ENCODE measurements at regions not wholly inside any gene's neighbourhood (a gene's known extent, or its start where the extent isn't known, plus 50 kb on each side); places are given as distances from the start of the nearest gene placed in this dataset.

- TF ChIP-seq, protein P1, sequence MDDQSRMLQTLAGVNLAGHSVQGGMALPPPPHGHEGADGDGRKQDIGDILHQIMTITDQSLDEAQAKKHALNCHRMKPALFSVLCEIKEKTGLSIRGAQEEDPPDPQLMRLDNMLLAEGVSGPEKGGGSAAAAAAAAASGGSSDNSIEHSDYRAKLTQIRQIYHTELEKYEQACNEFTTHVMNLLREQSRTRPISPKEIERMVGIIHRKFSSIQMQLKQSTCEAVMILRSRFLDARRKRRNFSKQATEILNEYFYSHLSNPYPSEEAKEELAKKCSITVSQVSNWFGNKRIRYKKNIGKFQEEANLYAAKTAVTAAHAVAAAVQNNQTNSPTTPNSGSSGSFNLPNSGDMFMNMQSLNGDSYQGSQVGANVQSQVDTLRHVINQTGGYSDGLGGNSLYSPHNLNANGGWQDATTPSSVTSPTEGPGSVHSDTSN (IDR thresholded peaks at IDR 0.05; ENCODE audit: insufficient replicate concordance, low read depth, low read length): no peak
- TF ChIP-seq PML (IDR thresholded peaks at IDR 0.05; ENCODE audit: low read length): no peak
- TF ChIP-seq ZNF274 (IDR thresholded peaks at IDR 0.05; ENCODE audit: insufficient read depth, insufficient read length): no peak
These were observed 223.2 kb downstream of the PMAIP1 start (continued) for GRCh38 chr18:60123031-60123430.

- no peaks in the 10 kb centered on the region for H3K79me2 ChIP-seq (ENCODE audit: control insufficient read depth, insufficient read depth, low read length)
- no TSS peak for BruUV-seq (replicated peaks)
- SMC1A ChIA-PET (ENCODE audit: uncharacterized antibody, unreplicated experiment): interaction anchor here (0.6 kb wide), 1 partner anchor 115 kb away, joined by 3 read pairs; no protein-coding TSS in a partner anchor
- H3K27me3 ChIP-seq (replicated peaks in 1 of 2; ENCODE audit: control insufficient read depth in 2 of 2, insufficient read depth in 2 of 2, low read length in 1 of 2): no peaks in the 10 kb centered on the region
- no peaks in the 10 kb centered on the region for H4K20me1 ChIP-seq (ENCODE audit: control insufficient read depth, insufficient read depth)
- RAD21 ChIA-PET (ENCODE audit: unreplicated experiment): no interaction called here
- no peak for ATAC-seq
- FAIRE-seq: no peak
- no peak overlapping the region for H3K9ac ChIP-seq (ENCODE audit: control insufficient read depth, insufficient read depth, low read length)
- in situ Hi-C loops (cut with MboI): no loop called here
- DNase-seq (ENCODE audit: low read depth, low spot score): no peak
- H3K36me3 ChIP-seq (ENCODE audit: control insufficient read depth in 2 of 2, insufficient read depth in 2 of 2, low read length in 1 of 2): no peaks in the 10 kb centered on the region
- CTCF ChIA-PET: interaction anchor here (1.0 kb wide), 1 partner anchor 29 kb away, joined by 4 read pairs; no protein-coding TSS in a partner anchor
- intact Hi-C loops (cut with micrococcal nuclease; ENCODE audit: unreplicated experiment): no loop called here
- no peaks in the 10 kb centered on the region; the same call in 2 of the 3 replicates for H3K9me3 ChIP-seq (replicated peaks; ENCODE audit: control insufficient read depth, insufficient read depth, low read length)
- H2AFZ ChIP-seq (ENCODE audit: control insufficient read depth, low read depth, low read length): no peak overlapping the region
- POLR2A ChIA-PET: no interaction called here
- TF ChIP-seq ZNF592 (IDR thresholded peaks at IDR 0.05) (no peak), TARDBP (IDR thresholded peaks at IDR 0.05; ENCODE audit: borderline replicate concordance) (no peak), GATAD2B (conservative IDR thresholded peaks at IDR 0.05; ENCODE audit: low read depth) (no peak), SMARCA5 (IDR thresholded peaks at IDR 0.05) (no peak), NFYB (IDR thresholded peaks at IDR 0.05; ENCODE audit: insufficient read depth, low read depth, low read length) (no peak), PAX8 (IDR thresholded peaks at IDR 0.05) (no peak), ESRRA (IDR thresholded peaks at IDR 0.05; ENCODE audit: low read length) (no peak), SIX5 (IDR thresholded peaks at IDR 0.05; ENCODE audit: low read depth, low read length, severe bottlenecking) (no peak), NR2C1 (IDR thresholded peaks at IDR 0.05) (no peak), MTA2 (IDR thresholded peaks at IDR 0.05; ENCODE audit: low read depth) (no peak), POLR2AphosphoS5 (IDR thresholded peaks at IDR 0.05; ENCODE audit: low read length) (no peak), ZZZ3 (IDR thresholded peaks at IDR 0.05; ENCODE audit: control insufficient read depth, insufficient read length, low read depth) (no peak), CEBPB (IDR thresholded peaks at IDR 0.05; ENCODE audit: borderline replicate concordance in 1 of 2, low read depth in 2 of 2, low read length in 2 of 2) (no peak), YY1 (IDR thresholded peaks at IDR 0.05; ENCODE audit: low read depth, low read length) (no peak), POU2F2 (IDR thresholded peaks at IDR 0.05; ENCODE audit: borderline replicate concordance, low read depth, low read length) (no peak), DPF2 (IDR thresholded peaks at IDR 0.05) (no peak)
- TF ChIP-seq, protein P2, sequence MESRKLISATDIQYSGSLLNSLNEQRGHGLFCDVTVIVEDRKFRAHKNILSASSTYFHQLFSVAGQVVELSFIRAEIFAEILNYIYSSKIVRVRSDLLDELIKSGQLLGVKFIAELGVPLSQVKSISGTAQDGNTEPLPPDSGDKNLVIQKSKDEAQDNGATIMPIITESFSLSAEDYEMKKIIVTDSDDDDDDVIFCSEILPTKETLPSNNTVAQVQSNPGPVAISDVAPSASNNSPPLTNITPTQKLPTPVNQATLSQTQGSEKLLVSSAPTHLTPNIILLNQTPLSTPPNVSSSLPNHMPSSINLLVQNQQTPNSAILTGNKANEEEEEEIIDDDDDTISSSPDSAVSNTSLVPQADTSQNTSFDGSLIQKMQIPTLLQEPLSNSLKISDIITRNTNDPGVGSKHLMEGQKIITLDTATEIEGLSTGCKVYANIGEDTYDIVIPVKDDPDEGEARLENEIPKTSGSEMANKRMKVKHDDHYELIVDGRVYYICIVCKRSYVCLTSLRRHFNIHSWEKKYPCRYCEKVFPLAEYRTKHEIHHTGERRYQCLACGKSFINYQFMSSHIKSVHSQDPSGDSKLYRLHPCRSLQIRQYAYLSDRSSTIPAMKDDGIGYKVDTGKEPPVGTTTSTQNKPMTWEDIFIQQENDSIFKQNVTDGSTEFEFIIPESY (IDR thresholded peaks at IDR 0.05): no peak
- H3K4me1 ChIP-seq (ENCODE audit: control insufficient read depth, insufficient read depth, low read length): no peaks in the 10 kb centered on the region
- no peak overlapping the region for H3K4me2 ChIP-seq (ENCODE audit: control insufficient read depth, insufficient read depth)
- no peak overlapping the region for H3K27ac ChIP-seq (ENCODE audit: control insufficient read depth, insufficient read depth)
- H3K4me3 ChIP-seq: no peak overlapping the region
These were observed 222.5 kb downstream of the PMAIP1 start for GRCh38 chr18:60122339-60122738.

Measured in GM12878 (cell line).